HG03565 (cell line): ENCODE measurements at regions not wholly inside any gene's neighbourhood (a gene's known extent, or its start where the extent isn't known, plus 50 kb on each side); places are given as distances from the start of the nearest gene placed in this dataset.

ENCODE experiments used
- ATAC-seq: cut with Tn5 transposase; IDR thresholded peaks from one replicate; pipeline ENCODE4 v1.9.1; 2021; ENCODE audit warnings: mild to moderate bottlenecking, moderate library complexity; ENCODE audit not compliant: unreplicated experiment

DNA sequence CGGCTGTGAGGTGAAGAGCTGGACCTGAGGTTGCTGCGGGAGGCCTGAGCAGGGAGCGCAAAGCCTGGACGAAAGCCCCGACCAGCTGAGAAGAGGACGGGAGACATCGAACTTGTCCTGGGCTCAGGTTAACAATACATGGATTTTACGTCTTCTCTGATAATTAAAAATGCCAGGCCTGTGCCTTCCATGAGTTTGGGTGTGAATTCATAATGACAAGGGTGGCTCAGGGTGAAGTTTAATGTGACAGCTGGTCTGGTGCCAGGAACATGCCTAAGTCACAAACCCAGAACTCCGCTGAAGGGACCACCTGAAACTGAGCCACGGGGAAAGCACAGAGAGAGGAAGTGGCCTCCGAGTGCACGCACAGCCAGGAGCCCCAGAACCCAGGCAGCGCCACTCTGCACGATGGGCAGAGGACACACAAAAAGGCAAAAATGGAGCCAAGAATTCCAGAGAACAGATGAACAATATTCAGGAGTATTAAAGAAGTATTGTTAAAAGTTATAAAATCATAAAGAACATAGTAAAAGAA is 150.1 kb upstream of the RPS6KA2 start:
- ATAC-seq, result no peak

- no peak for ATAC-seq
Observed at GRCh38 chr6:166776571-166776970, 149.5 kb upstream of the RPS6KA2 start.

GRCh38 chr6:166775923-166776220 is 148.8 kb upstream of the RPS6KA2 start:
- ATAC-seq, result no peak

GRCh38 chr6:166775180-166775922 is 148.3 kb upstream of the RPS6KA2 start:
- no peak for ATAC-seq

DNA sequence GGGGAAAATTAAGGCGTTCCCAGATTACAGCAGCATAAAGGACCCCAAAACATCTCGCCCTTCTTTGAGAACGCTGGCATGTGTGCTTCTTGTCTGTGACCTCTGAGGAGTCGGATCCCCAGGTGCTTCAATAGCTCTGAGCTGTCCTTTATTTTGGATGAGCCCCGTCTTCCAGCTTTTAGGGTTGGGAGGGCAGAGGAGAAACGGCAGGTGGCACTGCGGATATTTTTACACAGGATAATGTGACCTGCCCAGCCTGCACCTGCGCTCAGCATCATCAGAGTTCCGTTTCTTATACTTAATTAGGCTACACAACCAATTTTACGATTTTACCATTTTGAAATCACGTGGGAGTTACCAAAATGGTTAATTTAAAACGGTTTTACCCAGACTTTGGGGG is 147.7 kb upstream of the RPS6KA2 start:
- ATAC-seq, result no peak

DNA sequence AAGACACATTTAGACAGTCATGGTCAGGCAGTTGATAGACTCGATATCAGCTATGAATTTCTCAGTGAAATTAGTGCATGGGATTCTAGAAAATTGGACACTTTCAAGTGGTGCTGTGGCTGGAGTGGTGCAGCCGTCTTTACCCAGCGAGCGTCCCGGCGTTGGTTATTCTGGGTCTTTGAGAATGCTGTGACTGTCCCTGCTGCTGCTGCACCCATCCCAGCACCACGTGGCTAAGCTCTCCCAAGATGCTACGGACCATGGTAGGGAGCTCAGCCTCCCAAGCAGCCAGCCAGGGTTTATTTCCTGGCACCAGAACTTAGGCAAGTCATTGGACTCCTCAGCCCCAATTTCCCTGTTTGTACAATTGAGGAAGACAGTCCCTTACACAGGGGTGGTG is 147.2 kb upstream of the RPS6KA2 start:
- no peak for ATAC-seq

DNA sequence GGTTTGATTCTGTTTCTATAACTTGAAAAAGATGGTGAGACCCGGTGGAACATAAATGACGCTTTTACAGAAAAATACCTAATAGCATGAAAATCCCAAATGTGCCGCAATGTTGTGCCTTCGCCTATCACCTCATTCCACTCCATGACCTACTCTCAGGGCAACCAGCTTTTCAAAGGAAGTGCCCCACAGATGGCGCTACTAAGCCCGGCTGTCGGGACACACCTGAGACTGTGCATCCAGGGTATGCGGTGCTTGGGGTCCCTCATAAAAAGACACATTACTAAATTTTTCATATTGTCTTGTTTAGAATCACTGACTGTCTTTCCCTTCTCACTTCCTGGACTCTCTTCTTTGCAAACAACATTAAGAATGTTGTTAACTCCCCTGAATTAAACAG is 145.5 kb upstream of the RPS6KA2 start:
- no peak for ATAC-seq

DNA sequence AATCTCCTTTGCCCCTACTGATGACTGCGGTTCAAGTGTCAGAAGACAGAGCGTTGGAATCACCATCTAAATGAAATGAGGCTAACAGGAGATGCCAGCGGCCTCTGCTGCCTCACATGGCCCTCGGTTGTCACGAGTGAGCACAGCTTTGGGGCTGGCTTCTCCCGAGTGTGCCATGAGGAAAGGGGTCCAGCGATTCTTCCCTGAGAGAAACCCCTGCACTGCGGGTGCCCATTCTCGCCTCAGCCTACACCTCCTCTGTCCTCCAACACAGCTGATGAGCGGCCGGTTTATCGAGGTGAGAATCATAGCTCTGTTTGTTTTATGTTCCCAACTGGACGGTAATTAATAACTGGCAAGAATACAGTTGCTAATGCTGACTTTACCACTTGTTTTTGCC is 144.7 kb upstream of the RPS6KA2 start:
- no peak for ATAC-seq

DNA sequence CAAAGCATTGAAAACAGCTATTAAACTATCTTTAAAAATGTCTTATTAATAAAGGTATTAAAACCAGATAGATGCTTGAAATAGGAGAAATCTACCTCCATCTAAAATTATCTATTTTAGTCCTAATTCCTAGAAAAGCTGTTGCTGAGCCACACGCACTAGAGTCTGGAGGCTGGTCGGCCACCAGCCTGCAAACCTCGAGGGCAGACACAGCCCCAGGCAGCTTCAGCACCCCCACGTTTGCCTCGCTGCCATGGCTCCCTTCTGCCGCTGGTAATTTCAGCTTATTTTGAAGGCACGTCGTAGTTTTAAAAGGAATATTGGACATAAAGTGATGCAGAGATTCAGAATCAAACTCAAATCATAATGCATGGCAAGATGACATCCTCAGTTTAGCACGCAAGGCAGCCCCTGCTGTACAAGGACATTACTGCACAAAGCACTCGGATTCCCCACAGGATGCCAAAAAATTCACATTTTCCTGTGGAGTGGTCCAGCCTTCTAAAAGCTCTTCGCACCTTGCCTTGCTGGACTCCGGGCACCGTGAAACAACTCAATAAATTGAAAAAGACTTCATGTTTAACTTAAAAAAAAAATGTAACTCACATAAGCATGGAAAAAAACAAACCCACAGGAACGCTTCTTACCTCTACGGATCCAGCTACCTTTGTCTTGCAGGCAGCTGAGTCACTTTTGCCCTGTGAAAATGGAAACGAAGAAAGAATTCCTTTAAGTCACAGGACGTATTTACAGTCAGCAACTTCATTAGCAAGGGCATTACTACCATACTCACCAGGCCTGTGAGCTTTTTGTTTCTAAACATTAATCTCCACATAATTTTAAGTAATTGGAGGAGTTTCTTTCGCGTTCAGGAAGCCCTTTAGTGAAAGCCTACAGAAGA is 143.4 kb upstream of the RPS6KA2 start:
- ATAC-seq, result no peak

GRCh38 chr6:166769648-166770047 is 142.6 kb upstream of the RPS6KA2 start:
- no peak for ATAC-seq

- ATAC-seq, result no peak
Observed at GRCh38 chr6:166768761-166769160, 141.7 kb upstream of the RPS6KA2 start.

DNA sequence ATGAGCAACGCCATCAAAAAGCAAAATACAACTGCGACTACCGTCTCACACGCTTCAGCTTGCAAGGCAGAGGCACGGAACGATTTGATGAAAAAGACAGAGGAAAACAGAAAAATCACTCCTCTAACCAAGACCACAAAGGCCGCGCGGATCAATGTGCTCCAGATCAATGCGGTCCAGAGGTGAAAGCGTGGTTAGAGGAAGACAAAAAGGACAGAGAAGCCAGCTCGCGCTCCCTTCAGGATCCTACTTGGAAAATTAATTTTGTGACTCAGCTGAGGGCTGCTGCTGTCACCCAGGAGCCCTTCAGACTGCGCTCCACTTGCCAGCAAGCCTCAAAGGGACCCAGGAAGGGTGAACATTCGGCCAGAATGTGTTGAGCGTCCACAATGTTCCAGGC is 140.2 kb upstream of the RPS6KA2 start:
- no peak for ATAC-seq

- no peak for ATAC-seq
Observed at GRCh38 chr6:166766769-166767168, 139.7 kb upstream of the RPS6KA2 start.

DNA sequence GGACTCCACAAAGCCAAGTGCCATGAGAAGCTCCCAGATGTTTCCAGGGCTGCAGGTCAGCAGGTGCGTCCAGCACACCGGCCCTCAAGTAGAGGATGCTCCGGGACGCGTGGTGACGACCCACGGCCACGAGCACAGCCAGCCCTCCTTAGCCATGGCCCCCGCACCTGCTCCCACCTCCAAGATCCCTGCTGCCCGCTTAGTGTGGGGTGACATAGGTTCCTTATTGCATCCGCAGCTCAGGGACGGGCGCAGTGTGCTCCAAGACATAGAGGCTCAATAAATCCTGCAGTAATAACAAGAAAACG is 138.1 kb upstream of the RPS6KA2 start:
- ATAC-seq, result no peak

GRCh38 chr6:166764473-166765233 is 137.6 kb upstream of the RPS6KA2 start:
- ATAC-seq, result no peak

- ATAC-seq, result no peak
Observed at GRCh38 chr6:166763606-166764472, 136.8 kb upstream of the RPS6KA2 start.

DNA sequence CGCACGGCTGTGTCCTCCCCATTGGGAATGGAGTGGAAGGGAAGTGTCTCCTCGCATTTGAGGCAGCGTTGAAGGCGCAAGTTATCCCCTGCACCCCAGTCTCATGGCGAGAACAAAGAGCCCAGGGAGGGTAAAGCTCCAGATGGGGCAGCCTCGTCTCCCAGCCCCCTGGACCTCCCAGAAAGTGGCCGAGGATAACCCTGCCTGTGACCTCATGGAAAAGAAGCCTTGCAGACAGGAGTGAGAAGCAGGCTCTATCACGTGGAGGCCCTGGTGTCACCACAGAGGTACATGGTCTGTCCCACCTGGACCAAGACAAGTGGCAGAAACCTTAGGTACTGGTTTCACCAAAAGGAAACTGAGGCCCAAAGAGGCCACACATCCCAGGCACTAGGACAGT is 134.8 kb upstream of the RPS6KA2 start:
- no peak for ATAC-seq

GRCh38 chr6:166760288-166760687 is 133.2 kb upstream of the RPS6KA2 start:
- ATAC-seq, result no peak

DNA sequence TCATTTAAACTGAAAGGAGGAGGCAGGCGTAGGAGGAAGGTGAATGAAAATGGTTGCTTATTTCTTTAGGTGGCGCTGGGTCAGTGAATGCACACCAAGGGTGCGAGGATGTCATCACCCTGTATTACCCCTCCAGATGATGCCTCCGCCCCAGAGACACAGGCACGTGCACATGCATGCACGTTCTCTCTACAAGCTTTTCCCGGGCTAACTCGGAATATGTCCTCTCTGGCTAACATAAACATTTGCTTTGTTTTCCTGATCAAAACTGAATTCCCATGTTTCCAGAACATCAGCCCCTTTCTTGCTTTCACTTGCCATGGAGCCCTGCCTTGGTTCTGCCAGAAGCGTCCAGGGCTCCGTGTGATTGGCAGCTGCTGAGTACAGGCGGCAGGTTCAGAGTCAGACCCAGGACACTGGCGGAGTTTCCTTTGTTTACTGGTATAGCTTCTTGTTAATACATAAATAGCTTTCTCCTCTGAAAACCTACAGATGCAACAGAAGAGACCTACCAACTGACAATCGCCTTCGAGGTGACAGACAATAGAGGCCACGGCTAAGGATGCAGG is 131.2 kb upstream of the RPS6KA2 start:
- ATAC-seq, result no peak
